SW 1271 (cell line): ENCODE measurements at regions not wholly inside any gene's neighbourhood (a gene's known extent, or its start where the extent isn't known, plus 50 kb on each side); places are given as distances from the start of the nearest gene placed in this dataset.

Experiments
- DNase-seq, 2 experiments: peaks; one replicate each; lab custom pipeline; 2025; lab: John Stamatoyannopoulos, UW

DNA sequence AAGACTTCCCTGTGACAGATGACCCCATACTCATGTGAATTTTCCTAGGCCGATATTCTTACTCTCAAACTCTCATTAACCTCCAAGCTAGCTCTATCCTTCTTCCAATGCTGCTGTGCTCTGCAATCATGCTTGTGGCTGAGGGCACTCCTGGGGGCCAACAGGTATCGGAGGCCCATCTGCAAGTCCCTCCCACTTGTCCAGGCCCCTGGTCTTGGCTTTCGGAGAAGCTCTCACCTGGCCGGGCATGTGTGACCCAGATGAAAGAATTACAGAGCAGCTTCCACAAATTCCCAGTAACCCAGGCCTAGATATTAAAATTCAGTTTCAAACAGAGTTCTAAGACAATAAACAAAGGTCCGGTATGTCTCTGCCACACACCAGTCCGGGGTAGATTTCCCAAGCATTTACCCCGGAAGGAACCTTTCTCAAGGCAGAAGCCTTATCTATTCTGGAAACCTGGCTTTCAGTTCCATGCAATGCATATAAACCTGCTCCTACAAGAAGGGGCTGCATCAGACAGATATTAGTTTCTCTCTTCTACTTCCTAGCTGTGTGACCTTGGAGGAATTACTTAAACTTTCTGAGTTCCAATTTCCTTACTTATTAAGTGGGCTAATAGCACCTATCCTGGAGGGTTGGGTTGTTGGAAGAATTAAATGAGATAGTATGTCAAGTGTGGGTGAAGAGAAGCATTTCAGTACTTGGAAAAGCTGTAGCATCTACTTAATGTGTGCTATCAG, 270.8 kb downstream of the PTTG2 start:
- DNase-seq, result no peak

DNA sequence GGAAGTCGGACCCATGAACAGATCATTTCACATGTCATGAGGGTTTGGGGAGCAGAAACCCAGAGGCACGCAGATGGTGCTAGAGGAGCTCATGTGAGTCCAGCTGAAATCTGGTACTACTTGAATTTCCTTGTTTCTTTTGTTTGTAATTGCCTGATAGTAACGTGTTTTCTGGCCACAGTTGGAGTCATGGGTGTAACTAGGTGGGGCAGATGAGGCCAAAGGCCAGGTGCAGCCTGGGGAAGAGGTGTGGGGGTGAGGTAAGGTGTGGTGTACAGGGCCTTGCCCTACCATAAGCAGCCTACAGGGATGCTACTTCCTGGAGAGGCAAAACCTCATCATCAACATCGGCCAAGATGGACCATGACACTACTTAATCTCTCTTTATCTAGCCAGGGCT, 271.4 kb downstream of the PTTG2 start:
- DNase-seq, result no peak

GRCh38 chr4:38232741-38233140, 272.5 kb downstream of the PTTG2 start:
- DNase-seq, result no peak

DNA sequence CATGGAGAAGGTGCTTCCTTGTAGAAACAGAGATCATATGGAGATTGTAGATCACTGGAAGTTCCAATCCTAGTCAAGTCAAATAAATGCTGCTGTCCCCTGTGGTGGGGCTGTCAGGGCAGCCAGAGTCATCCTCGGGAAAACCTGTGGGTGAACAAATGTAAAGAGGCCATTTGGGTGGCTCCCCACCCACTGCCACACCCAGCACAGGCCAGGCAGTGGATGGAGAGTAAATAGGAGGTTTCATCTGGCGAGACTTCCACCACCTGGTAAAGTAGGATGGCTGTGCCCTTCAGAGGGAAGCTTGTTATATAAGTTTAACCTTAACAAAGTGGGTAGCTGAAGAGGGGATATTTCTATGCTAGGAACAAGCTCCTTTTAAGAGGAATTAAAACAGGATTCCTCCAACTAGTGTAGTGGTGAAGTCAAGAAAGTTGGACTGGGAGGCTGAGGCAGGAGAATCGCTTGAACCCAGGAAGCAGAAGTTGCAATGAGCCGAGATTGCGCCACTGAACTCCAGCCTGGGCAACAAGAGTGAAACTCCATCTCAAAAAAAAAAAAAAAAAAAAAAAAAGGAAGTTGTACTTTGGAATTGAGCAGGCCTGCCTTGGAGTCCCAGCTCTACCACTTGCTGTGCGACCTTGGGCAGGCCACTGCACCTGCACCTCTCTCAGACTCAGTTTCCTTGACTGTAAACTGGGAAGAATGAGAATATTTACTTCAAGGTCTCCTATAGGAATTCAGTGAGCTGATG, 273.7 kb downstream of the PTTG2 start:
- no peak for DNase-seq

DNA sequence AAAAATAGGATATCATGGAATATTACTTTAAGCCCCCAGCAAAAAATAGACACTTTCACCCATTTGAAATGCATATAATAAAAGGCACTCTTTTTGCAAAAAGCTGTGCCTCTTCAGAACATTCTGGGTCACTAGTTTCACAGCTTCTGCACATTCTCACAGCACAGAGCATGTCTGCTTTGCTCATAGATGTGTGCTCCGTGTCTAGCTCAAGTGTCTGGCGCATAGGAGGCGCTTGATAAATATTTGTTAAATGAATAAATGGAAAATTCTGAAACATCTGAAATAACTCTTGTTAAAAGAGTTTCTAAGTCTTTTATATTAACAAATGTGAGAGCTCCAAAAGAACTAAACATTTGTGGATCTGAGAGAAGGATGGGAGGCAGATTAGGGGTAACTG, 275.2 kb downstream of the PTTG2 start:
- no peak for DNase-seq

DNA sequence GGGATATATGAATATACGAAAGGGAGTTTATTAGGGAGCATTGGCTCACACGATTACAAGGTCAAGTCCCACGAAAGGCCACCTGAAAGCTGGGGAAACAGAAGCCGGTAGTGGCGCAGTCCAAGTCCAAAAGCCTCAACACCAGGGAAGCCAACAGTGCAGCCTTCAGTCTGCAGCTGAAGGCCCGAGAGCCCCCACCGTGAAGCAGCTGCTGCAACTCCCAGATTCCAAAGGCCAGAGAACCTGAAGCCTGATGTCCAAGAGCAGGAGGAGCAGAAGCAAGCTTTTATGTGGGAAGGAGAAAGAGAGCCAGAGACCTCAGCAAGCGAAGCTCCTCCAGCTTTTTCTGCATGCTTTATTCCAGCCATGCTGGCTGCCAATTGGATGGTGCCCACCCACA, 275.8 kb downstream of the PTTG2 start:
- DNase-seq, result no peak

- no peak for DNase-seq
Measured at GRCh38 chr4:38236503-38236902, 276.3 kb downstream of the PTTG2 start.

- DNase-seq, result peak; percentile 31 to 84
Measured at GRCh38 chr4:38237139-38237538, 276.9 kb downstream of the PTTG2 start.

GRCh38 chr4:38241541-38241940, 281.3 kb downstream of the PTTG2 start:
- no peak for DNase-seq

- no peak for DNase-seq
Measured at GRCh38 chr4:38242101-38242500, 281.9 kb downstream of the PTTG2 start.

DNA sequence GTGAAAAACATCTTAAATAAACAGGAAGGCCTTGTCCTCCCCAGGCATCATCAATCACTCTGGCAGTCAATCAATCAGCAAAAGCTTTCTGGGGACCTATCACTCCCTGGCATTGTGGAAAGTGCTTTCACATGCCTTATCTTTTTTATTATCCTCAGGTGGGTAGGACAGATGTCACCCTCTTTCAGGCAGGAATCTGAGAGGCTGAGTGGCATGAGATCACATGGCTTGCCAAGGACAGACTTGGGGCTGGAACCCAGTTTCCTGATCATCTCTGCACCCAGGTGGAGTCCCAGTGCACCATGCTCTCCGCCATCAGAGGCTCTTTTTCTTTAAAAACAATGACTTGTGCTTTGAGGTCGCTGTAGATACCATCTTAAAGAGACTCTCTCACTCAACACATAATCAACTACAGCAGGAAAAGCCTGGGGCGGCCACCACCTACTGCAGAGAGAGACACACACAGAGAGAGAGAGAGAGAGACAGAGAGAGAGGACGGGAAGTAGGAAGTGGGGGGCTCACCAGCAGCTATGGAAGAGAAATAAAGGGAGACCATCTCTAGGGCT, 282.7 kb downstream of the PTTG2 start:
- no peak for DNase-seq

DNA sequence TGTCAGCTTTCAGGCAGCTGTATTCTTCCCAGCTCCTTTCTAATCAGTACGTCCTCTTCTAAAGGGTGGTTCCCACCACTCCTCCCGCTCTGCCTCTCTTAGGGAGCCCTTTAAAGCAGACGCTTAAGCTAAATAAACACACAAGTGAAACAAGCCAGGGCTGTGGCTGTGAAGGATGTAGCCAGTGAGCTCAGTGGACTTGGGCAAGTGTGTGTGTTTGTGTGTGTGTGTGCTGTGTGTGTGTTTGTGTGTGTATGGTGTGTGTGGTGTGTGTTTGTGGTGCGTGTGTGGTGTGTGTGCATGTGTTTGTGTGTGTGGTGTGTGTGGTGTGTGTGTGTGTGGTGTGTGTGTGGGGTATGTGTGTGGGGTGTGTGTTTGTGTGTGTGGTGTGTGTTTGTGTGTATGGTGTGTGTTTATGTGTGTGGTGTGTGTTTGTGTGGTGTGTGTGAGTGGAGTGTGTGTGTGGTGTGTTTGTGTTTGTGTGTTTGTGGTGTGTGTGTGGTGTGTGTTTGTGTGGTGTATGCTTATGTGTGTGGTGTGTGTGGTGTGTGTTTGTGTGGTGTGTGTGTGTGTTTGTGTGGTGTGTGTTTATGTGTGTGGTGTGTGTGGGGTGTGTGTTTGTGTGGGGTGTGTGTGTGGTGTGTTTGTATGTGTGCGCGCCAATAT, 283.3 kb downstream of the PTTG2 start:
- DNase-seq, result no peak

GRCh38 chr4:38254825-38255224, 294.6 kb downstream of the PTTG2 start:
- DNase-seq, result no peak

DNA sequence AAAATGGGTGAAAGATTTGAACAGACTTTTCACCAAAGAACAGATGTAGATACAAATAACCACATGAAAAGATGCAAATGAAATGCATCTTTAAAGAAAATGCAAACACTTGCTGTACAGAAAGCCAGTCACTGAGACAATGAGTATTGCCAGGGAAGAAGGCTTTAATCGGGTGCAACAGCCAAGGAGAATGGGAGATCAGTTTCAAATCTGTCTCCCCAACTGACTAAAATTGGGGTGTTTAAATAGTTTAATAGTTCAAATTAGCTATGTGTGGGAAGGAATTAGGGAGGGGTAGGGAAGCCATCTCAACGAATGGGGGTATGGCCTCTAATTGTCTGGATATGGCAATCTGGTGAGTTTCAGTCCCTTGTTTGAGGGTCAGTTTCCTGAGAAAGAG, 295.4 kb downstream of the PTTG2 start:
- no peak for DNase-seq

GRCh38 chr4:38266616-38267015, 306.4 kb downstream of the PTTG2 start:
- DNase-seq, result no peak

DNA sequence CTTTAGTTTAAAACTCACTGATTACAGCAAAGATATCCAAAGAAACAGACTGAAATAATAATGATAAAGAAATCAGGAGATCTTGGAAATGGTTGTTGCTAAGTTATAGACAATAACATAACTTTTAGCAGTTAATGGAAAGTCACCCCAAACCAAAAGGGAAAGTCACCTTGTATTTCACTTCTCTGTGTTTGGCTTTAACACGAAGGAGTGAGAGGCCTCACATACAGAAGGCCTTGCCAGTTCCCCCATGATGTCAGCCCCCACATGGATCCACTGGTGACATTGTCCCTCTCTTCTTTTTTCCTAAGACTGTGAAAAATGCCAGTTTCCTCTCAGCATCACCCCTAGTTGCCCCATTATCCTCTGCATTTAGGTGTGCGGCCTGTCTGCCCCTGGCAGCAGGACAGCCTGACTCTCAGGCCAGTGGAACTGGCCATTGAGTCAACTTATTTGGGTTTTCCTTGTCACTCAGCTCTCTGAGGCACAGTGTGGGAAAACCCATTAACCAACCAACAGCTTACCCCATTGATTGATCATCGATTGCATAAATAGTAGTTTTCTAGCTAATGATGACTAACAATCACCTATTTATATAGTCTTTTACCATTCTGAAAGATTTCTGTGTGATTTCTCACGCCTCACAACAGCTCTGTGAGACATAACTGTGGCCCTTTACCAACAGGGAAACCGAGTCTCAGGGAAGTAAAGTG, 308.1 kb downstream of the PTTG2 start:
- no peak for DNase-seq

- DNase-seq, result no peak
Measured at GRCh38 chr4:38268837-38269236, 308.6 kb downstream of the PTTG2 start.

DNA sequence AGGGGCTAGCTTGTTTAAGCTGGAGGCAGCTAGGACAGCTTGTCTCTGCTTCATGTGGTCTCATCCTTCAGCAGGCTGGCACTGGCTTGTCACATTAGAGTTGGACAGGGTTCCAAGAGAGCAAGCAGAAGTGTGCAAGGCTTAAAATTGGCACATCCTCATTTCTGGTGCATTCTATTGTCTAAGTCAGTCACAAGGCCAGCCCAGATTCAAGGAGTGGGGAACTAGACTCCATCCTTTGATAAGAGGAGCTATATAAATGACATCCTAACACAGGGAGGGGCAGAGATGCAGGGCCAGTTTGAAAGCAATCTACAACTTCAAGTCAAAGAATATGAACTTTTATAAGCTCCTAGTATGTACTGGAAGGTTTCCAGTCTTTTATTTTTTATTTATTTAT, 313.2 kb downstream of the PTTG2 start:
- DNase-seq, result no peak

GRCh38 chr4:38275331-38276100, 315.3 kb downstream of the PTTG2 start:
- no peak for DNase-seq

DNA sequence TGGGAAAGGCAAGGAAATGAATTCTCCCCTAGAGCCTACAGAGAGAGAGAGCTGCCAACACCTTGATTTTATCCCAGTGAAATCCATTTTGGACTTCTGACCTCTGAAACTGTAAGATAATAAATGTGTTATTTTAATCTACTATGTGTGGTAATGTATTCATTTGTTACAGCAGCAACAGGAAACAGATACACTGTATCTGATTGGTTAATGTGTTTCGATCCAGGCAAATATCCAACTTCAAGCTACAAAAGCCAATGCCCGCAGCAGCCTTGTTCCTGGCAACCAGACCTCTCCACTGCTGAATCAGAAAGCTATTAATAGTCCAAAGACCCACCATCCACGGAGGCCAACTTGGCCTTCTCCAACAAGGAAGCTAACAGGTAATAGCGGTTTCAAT, 318.1 kb downstream of the PTTG2 start:
- DNase-seq, result no peak

- no peak for DNase-seq
Measured at GRCh38 chr4:38279077-38279476, 318.9 kb downstream of the PTTG2 start.
